DOHH2 (cell line): ENCODE measurements at regions not wholly inside any gene's neighbourhood (a gene's known extent, or its start where the extent isn't known, plus 50 kb on each side); places are given as distances from the start of the nearest gene placed in this dataset.

Experiments used
- CTCF ChIP-seq: fragments of 200-600 bp; sonication (generic); IDR thresholded peaks from one replicate; pipeline ENCODE4 v1.5.1; 2014; ENCODE audit warnings: antibody characterized with exemption, mild to moderate bottlenecking, low read depth, low read length; ENCODE audit not compliant: poor library complexity, severe bottlenecking
- EZH2phosphoT487 ChIP-seq: fragments of 200-600 bp; sonication (generic); IDR thresholded peaks from 2 replicates; pipeline ENCODE4 v1.6.1; 2017; ENCODE audit warnings: borderline replicate concordance, mild to moderate bottlenecking, antibody characterized with exemption, low read length, moderate library complexity, mixed read lengths

DNA sequence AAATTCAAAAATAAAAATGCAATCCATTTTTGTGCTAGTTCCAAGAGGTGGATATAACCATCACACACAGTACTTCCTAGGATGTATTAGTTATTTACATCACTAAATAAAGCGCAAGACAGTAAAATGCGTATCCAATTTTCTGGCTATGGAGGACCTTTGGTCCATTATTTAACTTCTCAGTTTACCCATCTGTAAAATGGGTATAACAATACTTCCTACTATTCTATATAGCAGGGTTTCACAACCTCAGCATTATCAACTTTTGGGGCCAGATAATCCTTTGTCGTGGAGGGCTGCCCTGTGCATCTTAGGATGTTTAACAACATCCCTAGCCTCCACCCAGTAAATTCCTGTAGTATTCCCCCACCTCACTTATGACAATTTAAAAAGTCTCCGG lies 275.1 kb upstream of the PKDCC start:
- TF ChIP-seq CTCF (no peak), EZH2phosphoT487 (no peak)
